Right lobe of liver (tissue), 4 donors: ENCODE measurements at regions not wholly inside any gene's neighbourhood (a gene's known extent, or its start where the extent isn't known, plus 50 kb on each side); places are given as distances from the start of the nearest gene placed in this dataset.

Experiments used
- POLR2A ChIP-seq: fragments of 450-650 bp; IDR thresholded peaks from one replicate; pipeline ENCODE4 v1.6.1; 2017; ENCODE audit warnings: antibody characterized with exemption, mild to moderate bottlenecking
- TF ChIP-seq, protein P1 (sequence below), 4 donors: fragments of 200-600 bp in 3 of 4; fragments of 450-650 bp in 1 of 4; IDR thresholded peaks; one replicate each; pipeline versions ENCODE4 v1.5.1 to v1.8.0; 2016 to 2022; ENCODE audit warnings: antibody characterized with exemption in 4 of 4, mild to moderate bottlenecking in 2 of 4
- donor health status: DM: no; HTN: no; CAD: no.
- donor health status: DM: no; HTN: no; CAD: no.
- donor health status: DM: no; HTN: yes; CAD: no.

DNA sequence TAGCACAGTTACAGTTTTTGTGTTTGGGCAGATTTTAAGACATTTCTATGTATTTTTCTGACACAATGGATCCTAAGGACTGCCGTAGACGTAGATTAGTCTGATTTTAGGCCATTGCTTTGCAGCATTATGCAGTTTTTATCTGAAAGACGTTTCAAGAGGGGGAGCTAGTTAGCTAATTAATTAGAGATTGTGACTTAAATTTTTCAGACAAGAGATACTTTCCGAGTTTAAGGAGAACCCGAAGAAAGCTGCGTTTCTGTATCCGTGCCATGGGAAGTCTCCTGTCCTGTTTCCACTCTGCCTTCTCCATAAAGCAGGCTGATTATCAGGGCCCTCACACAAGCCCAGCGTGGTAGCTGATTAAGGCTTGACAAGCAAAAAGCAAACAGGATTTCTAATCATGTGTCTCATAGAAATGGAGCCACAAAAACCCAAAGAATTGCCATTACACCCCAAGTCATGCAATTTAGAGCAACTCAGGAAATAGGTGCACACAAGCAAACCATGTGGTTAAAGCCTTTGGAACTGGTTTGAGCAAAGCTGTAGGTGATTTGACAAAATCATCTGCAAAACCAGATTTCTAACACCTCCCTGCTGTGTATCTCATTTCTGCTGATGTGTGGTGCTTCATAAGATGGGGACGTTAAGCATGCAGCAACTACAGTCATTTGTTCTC is 808.1 kb downstream of the RNF144A start:
- TF ChIP-seq, protein P1, sequence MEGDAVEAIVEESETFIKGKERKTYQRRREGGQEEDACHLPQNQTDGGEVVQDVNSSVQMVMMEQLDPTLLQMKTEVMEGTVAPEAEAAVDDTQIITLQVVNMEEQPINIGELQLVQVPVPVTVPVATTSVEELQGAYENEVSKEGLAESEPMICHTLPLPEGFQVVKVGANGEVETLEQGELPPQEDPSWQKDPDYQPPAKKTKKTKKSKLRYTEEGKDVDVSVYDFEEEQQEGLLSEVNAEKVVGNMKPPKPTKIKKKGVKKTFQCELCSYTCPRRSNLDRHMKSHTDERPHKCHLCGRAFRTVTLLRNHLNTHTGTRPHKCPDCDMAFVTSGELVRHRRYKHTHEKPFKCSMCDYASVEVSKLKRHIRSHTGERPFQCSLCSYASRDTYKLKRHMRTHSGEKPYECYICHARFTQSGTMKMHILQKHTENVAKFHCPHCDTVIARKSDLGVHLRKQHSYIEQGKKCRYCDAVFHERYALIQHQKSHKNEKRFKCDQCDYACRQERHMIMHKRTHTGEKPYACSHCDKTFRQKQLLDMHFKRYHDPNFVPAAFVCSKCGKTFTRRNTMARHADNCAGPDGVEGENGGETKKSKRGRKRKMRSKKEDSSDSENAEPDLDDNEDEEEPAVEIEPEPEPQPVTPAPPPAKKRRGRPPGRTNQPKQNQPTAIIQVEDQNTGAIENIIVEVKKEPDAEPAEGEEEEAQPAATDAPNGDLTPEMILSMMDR (IDR thresholded peaks at IDR 0.05), result peak; percentile 6 to 39 (median 24)
- TF ChIP-seq POLR2A, result no peak
